ENCODE measurements at regions not wholly inside any gene's neighbourhood (a gene's known extent, or its start where the extent isn't known, plus 50 kb on each side); places are given as distances from the start of the nearest gene placed in this dataset.

GRCh38 chr15:39009740-39010139, 445.1 kb upstream of the RASGRP1 start:
- TF ChIP-seq CTCF (IDR thresholded peaks at IDR 0.05; ENCODE audit: insufficient read depth, low read depth, low read length) (no peak), EZH2 (IDR thresholded peaks at IDR 0.05; ENCODE audit: insufficient read depth, low read length) (no peak)
